ENCODE measurements at regions not wholly inside any gene's neighbourhood (a gene's known extent, or its start where the extent isn't known, plus 50 kb on each side); places are given as distances from the start of the nearest gene placed in this dataset.
"Not testable (repeated sequence)": the region's sequence is repeated elsewhere in the genome, so short reads cannot be mapped to it uniquely, and the experiment has no call there.

DNA sequence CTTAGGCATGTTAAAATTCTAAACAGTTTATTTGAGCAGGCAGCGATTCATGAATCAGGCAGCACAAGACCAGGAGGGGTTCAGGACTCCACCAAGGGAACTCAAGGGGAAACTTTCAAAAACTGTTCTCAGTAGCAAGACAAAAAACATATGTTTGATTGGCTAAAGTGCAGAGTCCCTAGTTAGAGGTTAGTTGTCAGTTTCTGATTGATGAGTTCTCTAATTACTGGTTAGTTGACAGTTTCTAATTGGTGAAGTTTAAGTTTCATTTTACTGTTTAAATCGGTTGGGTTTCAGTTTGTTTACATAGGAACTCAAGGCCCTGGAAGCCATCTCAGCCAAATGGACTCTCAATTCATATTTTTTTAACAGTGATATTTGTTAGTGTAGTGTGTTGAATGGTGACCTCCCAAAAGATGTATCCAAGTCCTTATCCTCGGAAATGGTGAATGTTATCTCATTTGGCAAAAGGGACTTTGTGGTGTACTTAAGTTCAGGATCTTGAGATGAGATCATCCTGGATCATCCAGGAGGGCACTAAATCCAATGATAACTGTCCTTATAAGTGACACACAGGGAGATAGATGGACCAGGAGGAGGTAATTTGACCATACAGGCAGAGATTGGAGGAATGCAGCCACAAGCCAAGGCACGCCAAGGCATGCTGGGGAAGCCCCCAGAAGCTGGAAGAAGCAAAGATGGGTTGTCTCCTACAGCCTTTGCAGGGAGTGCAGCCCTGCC is 219.2 kb upstream of the RAI14 start:
- Mint-ChIP-seq H3K36me3 (ENCODE audit: insufficient read depth) (no peaks in the 10 kb centered on the region), H3K27me3 (no peaks in the 10 kb centered on the region), H3K4me3 (ENCODE audit: low read depth) (no peak overlapping the region), H3K4me1 (ENCODE audit: low read depth) (peaks cover 11% of the 10 kb centered on the region), H3K9me3 (ENCODE audit: low read depth) (peaks cover 3% of the 10 kb centered on the region), H3K27ac (no peak overlapping the region)
- no peak for DNase-seq (ENCODE audit: low spot score, unreplicated experiment)
- TF ChIP-seq, protein P1, sequence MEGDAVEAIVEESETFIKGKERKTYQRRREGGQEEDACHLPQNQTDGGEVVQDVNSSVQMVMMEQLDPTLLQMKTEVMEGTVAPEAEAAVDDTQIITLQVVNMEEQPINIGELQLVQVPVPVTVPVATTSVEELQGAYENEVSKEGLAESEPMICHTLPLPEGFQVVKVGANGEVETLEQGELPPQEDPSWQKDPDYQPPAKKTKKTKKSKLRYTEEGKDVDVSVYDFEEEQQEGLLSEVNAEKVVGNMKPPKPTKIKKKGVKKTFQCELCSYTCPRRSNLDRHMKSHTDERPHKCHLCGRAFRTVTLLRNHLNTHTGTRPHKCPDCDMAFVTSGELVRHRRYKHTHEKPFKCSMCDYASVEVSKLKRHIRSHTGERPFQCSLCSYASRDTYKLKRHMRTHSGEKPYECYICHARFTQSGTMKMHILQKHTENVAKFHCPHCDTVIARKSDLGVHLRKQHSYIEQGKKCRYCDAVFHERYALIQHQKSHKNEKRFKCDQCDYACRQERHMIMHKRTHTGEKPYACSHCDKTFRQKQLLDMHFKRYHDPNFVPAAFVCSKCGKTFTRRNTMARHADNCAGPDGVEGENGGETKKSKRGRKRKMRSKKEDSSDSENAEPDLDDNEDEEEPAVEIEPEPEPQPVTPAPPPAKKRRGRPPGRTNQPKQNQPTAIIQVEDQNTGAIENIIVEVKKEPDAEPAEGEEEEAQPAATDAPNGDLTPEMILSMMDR (IDR thresholded peaks at IDR 0.05; ENCODE audit: unreplicated experiment) = no peak

DNA sequence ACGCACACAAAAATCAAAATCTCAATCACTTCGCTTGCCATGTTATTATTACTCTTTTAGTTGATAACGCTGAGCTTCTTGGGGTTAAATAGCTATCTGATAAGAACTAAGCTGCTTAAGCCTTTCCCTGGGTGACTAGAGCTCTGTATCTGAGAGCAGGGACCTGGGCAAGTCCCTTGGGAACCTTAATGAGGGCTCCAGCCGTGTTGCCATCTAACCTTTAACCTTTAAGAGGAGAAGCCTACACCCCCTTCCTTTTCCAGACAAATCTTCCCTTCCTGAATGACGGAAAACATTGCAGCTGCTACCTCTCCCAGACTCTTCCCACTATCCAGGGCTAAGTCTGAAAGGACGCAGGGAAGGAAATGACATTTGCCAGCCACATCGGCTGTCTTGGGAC is 216.5 kb upstream of the RAI14 start:
- Mint-ChIP-seq H3K27ac (peak overlapping the region; percentile 38), H3K4me1 (ENCODE audit: low read depth) (peaks cover 11% of the 10 kb centered on the region), H3K27me3 (no peaks in the 10 kb centered on the region), H3K36me3 (ENCODE audit: insufficient read depth) (peaks cover 3% of the 10 kb centered on the region), H3K9me3 (ENCODE audit: low read depth) (peaks cover 7% of the 10 kb centered on the region), H3K4me3 (ENCODE audit: low read depth) (no peak overlapping the region)
- TF ChIP-seq, protein P1 (IDR thresholded peaks at IDR 0.05; ENCODE audit: unreplicated experiment) = no peak
- DNase-seq (ENCODE audit: low spot score, unreplicated experiment) = no peak

DNA sequence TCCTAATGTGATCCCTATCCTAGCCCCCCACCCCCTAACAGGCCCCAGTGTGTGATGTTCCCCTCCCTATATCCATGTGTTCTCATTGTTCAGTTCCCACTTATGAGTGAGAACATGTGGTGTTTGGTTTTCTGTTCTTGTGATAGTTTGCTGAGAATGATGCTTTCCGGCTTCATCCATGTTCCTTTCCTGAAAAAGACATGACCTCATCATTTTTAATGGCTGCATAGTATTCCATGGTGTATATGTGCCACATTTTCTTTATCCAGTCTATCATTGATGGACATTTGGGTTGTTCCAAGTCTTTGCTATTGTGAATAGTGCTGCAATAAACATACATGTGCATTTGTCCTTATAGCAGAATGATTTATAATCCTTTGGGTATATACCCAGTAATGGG is 214.4 kb upstream of the RAI14 start:
- H3K9me3 Mint-ChIP-seq (ENCODE audit: low read depth) = peaks cover 17% of the 10 kb centered on the region
- peaks cover 15% of the 10 kb centered on the region for H3K4me1 Mint-ChIP-seq (ENCODE audit: low read depth)
- not testable (repeated sequence) for DNase-seq (ENCODE audit: low spot score, unreplicated experiment); H3K36me3 Mint-ChIP-seq (ENCODE audit: insufficient read depth); H3K27me3 Mint-ChIP-seq; H3K4me3 Mint-ChIP-seq (ENCODE audit: low read depth); H3K27ac Mint-ChIP-seq

DNA sequence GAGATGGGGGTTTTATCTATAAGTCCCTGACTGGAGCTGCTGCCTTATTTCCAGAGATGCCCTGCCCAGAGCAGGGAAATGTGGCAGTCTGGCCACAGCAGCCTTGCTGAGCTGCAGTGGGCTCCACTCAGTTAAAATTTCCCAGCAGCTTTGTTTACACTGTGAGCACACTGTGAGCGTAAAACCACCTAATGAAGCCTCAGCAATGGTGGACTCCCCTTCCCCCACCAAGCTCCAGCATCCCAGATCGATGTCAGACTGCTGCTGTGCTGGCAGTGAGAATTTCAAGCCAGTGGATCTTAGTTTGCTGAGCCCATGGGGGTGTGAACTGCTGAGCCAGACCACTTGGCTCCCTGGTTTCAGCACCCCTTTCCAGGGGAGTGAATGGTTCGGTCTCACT is 208.7 kb upstream of the RAI14 start:
- Mint-ChIP-seq H3K4me3 (ENCODE audit: low read depth) (no peak overlapping the region), H3K27ac (no peak overlapping the region), H3K9me3 (ENCODE audit: low read depth) (peaks cover 16% of the 10 kb centered on the region), H3K4me1 (ENCODE audit: low read depth) (peaks cover 30% of the 10 kb centered on the region), H3K36me3 (ENCODE audit: insufficient read depth) (peaks cover 3% of the 10 kb centered on the region), H3K27me3 (no peaks in the 10 kb centered on the region)
- DNase-seq (ENCODE audit: low spot score, unreplicated experiment) = peak; percentile 34
- TF ChIP-seq, protein P1 (IDR thresholded peaks at IDR 0.05; ENCODE audit: unreplicated experiment) = no peak

DNA sequence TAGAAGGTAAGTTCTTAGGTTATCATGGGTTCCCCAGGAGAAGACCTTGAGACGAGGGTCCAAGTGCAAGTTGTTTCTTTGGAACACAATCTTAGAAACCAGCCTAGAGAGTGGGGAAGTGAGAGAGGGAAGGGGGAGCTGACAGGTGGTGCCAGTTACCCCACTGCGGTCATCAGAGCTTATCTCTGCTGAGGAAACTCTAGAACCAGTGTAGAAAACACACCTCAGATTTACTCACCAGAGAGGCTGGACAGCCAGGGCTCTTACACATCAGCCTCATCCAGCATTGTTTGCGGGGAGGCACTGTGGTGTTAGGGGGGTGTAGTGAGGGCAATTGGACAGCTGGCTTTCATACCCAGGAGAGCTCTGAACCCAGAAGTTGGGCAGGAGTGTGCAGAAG is 206.5 kb upstream of the RAI14 start:
- Mint-ChIP-seq H3K27ac (no peak overlapping the region), H3K4me1 (ENCODE audit: low read depth) (peaks cover 37% of the 10 kb centered on the region), H3K4me3 (ENCODE audit: low read depth) (no peak overlapping the region), H3K27me3 (no peaks in the 10 kb centered on the region), H3K9me3 (ENCODE audit: low read depth) (peaks cover 10% of the 10 kb centered on the region), H3K36me3 (ENCODE audit: insufficient read depth) (no peaks in the 10 kb centered on the region)
- DNase-seq (ENCODE audit: low spot score, unreplicated experiment) = no peak
- TF ChIP-seq, protein P1 (IDR thresholded peaks at IDR 0.05; ENCODE audit: unreplicated experiment) = no peak

DNA sequence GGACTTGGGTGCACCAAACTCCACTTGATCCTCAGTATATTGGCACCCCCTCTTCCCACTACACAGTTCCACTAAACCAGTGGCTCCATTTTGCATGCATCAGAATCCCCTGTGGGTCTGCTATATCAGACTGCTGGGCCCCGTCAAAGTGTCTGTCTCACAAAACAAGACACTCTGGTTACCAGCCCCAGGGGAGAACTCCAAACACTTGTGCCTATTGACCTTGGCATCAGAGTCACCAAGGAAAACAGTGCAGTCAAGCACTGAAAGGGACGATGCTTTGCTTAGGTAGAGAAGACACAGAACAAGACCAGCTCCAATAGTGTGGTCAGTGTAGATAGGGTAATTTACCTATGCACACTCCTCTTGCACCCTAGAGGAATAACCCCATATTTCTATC is 205.8 kb upstream of the RAI14 start:
- Mint-ChIP-seq H3K4me3 (ENCODE audit: low read depth) (no peak overlapping the region), H3K4me1 (ENCODE audit: low read depth) (peaks cover 37% of the 10 kb centered on the region), H3K27me3 (no peaks in the 10 kb centered on the region), H3K27ac (no peak overlapping the region), H3K9me3 (ENCODE audit: low read depth) (peaks cover 4% of the 10 kb centered on the region), H3K36me3 (ENCODE audit: insufficient read depth) (no peaks in the 10 kb centered on the region)
- no peak for DNase-seq (ENCODE audit: low spot score, unreplicated experiment)
- TF ChIP-seq, protein P1 (IDR thresholded peaks at IDR 0.05; ENCODE audit: unreplicated experiment) = no peak
